ENCODE measurements at regions not wholly inside any gene's neighbourhood (a gene's known extent, or its start where the extent isn't known, plus 50 kb on each side); places are given as distances from the start of the nearest gene placed in this dataset.

GRCh38 chr7:153006452-153006851 lies 246.9 kb downstream of the ACTR3B start:
- H4K20me1 ChIP-seq (ENCODE audit: insufficient read depth, low read length): no peaks in the 10 kb centered on the region
- intact Hi-C loops (cut with micrococcal nuclease): no loop called here
- no peak for DNase-seq
- H3K27me3 Mint-ChIP-seq (ENCODE audit: low read depth in 3 of 3): peaks cover 0 to 2% (median 0%) of the 10 kb centered on the region in 3 donors
- H3K4me1 ChIP-seq (ENCODE audit: control insufficient read depth in 1 of 2, insufficient read depth in 2 of 2, low read length in 2 of 2): no peaks in the 10 kb centered on the region
- H3K27ac ChIP-seq (ENCODE audit: low read depth in 1 of 2, low read length in 2 of 2): no peak overlapping the region
- H3K9ac ChIP-seq (ENCODE audit: insufficient read depth, low read length, poor library complexity, severe bottlenecking): no peak overlapping the region
- no CpG with 5 or more reads among the region's 2 CpGs for WGBS (ENCODE audit: insufficient coverage)
- H3K36me3 Mint-ChIP-seq: no peaks in the 10 kb centered on the region
- H3K4me3 Mint-ChIP-seq: no peak overlapping the region
- no peak for TF ChIP-seq CTCF (IDR thresholded peaks at IDR 0.05)
- H3K9me3 ChIP-seq (replicated peaks in 1 of 2; ENCODE audit: control insufficient read depth in 1 of 2, insufficient read depth in 1 of 2, low read length in 2 of 2): peaks cover 0 to 25% of the 10 kb centered on the region in 2 donors
- H3K9me3 Mint-ChIP-seq: peaks cover 4 to 31% (median 8%) of the 10 kb centered on the region in 7 donors
- H3K4me2 ChIP-seq (replicated peaks; ENCODE audit: extremely low read depth, low read length, poor library complexity, severe bottlenecking): no peak overlapping the region
- no peak overlapping the region for H3K4me3 ChIP-seq (replicated peaks in 1 of 3; ENCODE audit: low read depth in 2 of 3, low read length in 3 of 3)
- H3K4me1 Mint-ChIP-seq: no peaks in the 10 kb centered on the region
- H3K36me3 ChIP-seq (replicated peaks in 1 of 2; ENCODE audit: control insufficient read depth in 1 of 2, insufficient read depth in 2 of 2, low read length in 2 of 2): no peaks in the 10 kb centered on the region
- H3K79me2 ChIP-seq (ENCODE audit: insufficient read depth, low read length): no peaks in the 10 kb centered on the region
- H3K27me3 ChIP-seq (ENCODE audit: control insufficient read depth in 2 of 2, insufficient read depth in 2 of 2, low read length in 2 of 2): no peaks in the 10 kb centered on the region
- H2AFZ ChIP-seq (ENCODE audit: insufficient read depth, low read depth, low read length, poor library complexity, severe bottlenecking): no peak overlapping the region
- no peak overlapping the region for H3K27ac Mint-ChIP-seq

GRCh38 chr7:153006911-153007310 lies 247.4 kb downstream of the ACTR3B start:
- no peaks in the 10 kb centered on the region for H3K36me3 Mint-ChIP-seq
- intact Hi-C loops (cut with micrococcal nuclease): no loop called here
- Histone ChIP-seq H3K9ac (ENCODE audit: insufficient read depth, low read length, poor library complexity, severe bottlenecking) (no peak overlapping the region), H3K27ac (ENCODE audit: low read depth in 1 of 2, low read length in 2 of 2) (no peak overlapping the region), H3K79me2 (ENCODE audit: insufficient read depth, low read length) (no peaks in the 10 kb centered on the region), H3K27me3 (ENCODE audit: control insufficient read depth in 2 of 2, insufficient read depth in 2 of 2, low read length in 2 of 2) (no peaks in the 10 kb centered on the region), H3K4me3 (replicated peaks in 1 of 3; ENCODE audit: low read depth in 2 of 3, low read length in 3 of 3) (no peak overlapping the region), H3K4me1 (ENCODE audit: control insufficient read depth in 1 of 2, insufficient read depth in 2 of 2, low read length in 2 of 2) (no peaks in the 10 kb centered on the region), H3K9me3 (replicated peaks in 1 of 2; ENCODE audit: control insufficient read depth in 1 of 2, insufficient read depth in 1 of 2, low read length in 2 of 2) (peaks cover 0 to 25% of the 10 kb centered on the region in 2 donors), H4K20me1 (ENCODE audit: insufficient read depth, low read length) (no peaks in the 10 kb centered on the region), H3K4me2 (replicated peaks; ENCODE audit: extremely low read depth, low read length, poor library complexity, severe bottlenecking) (no peak overlapping the region), H2AFZ (ENCODE audit: insufficient read depth, low read depth, low read length, poor library complexity, severe bottlenecking) (no peak overlapping the region), H3K36me3 (replicated peaks in 1 of 2; ENCODE audit: control insufficient read depth in 1 of 2, insufficient read depth in 2 of 2, low read length in 2 of 2) (no peaks in the 10 kb centered on the region)
- TF ChIP-seq CTCF (IDR thresholded peaks at IDR 0.05): no peak
- H3K4me3 Mint-ChIP-seq: no peak overlapping the region
- peaks cover 0 to 2% (median 0%) of the 10 kb centered on the region in 3 donors for H3K27me3 Mint-ChIP-seq (ENCODE audit: low read depth in 3 of 3)
- no peak overlapping the region for H3K27ac Mint-ChIP-seq
- 100% methylated on average over 3 of the region's 8 CpGs for WGBS (ENCODE audit: insufficient coverage)
- no peaks in the 10 kb centered on the region for H3K4me1 Mint-ChIP-seq
- peaks cover 3 to 28% (median 8%) of the 10 kb centered on the region in 7 donors for H3K9me3 Mint-ChIP-seq
- DNase-seq: no peak

Data from CD14-positive monocyte (primary cell).